H1 (cell line): ENCODE measurements at regions not wholly inside any gene's neighbourhood (a gene's known extent, or its start where the extent isn't known, plus 50 kb on each side); places are given as distances from the start of the nearest gene placed in this dataset.

Experiments used
- CTCF ChIA-PET: fragments of 300-600 bp; sonication (Branson Sonifier 250); formaldehyde crosslinking; loops from one replicate; lab custom pipeline; 2021; ENCODE audit not compliant: partially characterized antibody; lab: Charles Lee
- POLR2A ChIA-PET: fragments of 300-600 bp; sonication (Branson Sonifier 250); formaldehyde crosslinking; loops from one replicate; lab custom pipeline; 2021; ENCODE audit warnings: inconsistent platforms; ENCODE audit not compliant: partially characterized antibody; lab: Charles Lee
- DNase-seq, 2 experiments: peaks; one replicate each; pipeline versions ENCODE4 v3.0.0 to v3.0.0-alpha.2; 2010 to 2022; ENCODE audit warnings: low spot score in 2 of 2, low read depth in 1 of 2, mixed read lengths in 1 of 2
- FAIRE-seq: peaks from 2 replicates; lab custom pipeline; 2011; peaks lifted over from hg19 to GRCh38; lab: Jason Lieb, UNC
- H2AFZ ChIP-seq: 2 replicates; pipeline ENCODE4 v1.8.1; 2012; ENCODE audit warnings: low read length, inconsistent platforms
- H2AK5ac ChIP-seq: 2 replicates; pipeline ENCODE4 v1.6.1; 2013; ENCODE audit warnings: low read depth, low read length
- H2BK120ac ChIP-seq: replicated peaks from 2 replicates; pipeline ENCODE3; 2013; ENCODE audit warnings: low read depth, low read length, inconsistent platforms
- H2BK12ac ChIP-seq: 2 replicates; pipeline ENCODE4 v1.6.1; 2013; ENCODE audit warnings: low read depth, low read length
- H2BK15ac ChIP-seq: 2 replicates; pipeline ENCODE4 v1.6.1; 2013; ENCODE audit warnings: low read length
- H2BK20ac ChIP-seq: 2 replicates; pipeline ENCODE4 v1.6.1; 2013; ENCODE audit warnings: low read length
- H2BK5ac ChIP-seq: 2 replicates; pipeline ENCODE4 v1.6.1; 2013; ENCODE audit warnings: low read depth, low read length
- H3K14ac ChIP-seq: 2 replicates; pipeline ENCODE4 v1.6.1; 2013; ENCODE audit warnings: inconsistent platforms; ENCODE audit not compliant: insufficient read length
- H3K18ac ChIP-seq: 2 replicates; pipeline ENCODE4 v1.6.1; 2013; ENCODE audit warnings: low read length; ENCODE audit errors: extremely low read depth
- H3K23ac ChIP-seq: 2 replicates; pipeline ENCODE4 v1.6.1; 2013; ENCODE audit warnings: inconsistent platforms; ENCODE audit not compliant: insufficient read length
- H3K23me2 ChIP-seq: 2 replicates; pipeline ENCODE4 v1.6.1; 2013; ENCODE audit warnings: low read depth, low read length
- H3K27ac ChIP-seq: 2 replicates; pipeline ENCODE4 v1.6.1; 2011; ENCODE audit warnings: low read depth, low read length, inconsistent platforms
- H3K27me3 ChIP-seq, 4 experiments: replicated peaks in 1 of 4; 1 replicate in 1 of 4; 2 replicates in 3 of 4; pipeline versions ENCODE4 v1.6.1 to v1.8.1; 2011 to 2013; ENCODE audit warnings: low read length in 3 of 4, mild to moderate bottlenecking in 3 of 4, inconsistent platforms in 2 of 4, mixed read lengths in 2 of 4, moderate library complexity in 1 of 4; ENCODE audit not compliant: control insufficient read depth in 3 of 4, insufficient read depth in 3 of 4; ENCODE audit errors: extremely low read depth in 1 of 4
- H3K36me3 ChIP-seq, 4 experiments: 2 replicates each; pipeline versions ENCODE4 v1.6.1 to v1.8.1; 2011 to 2013; ENCODE audit warnings: mild to moderate bottlenecking in 4 of 4, low read length in 3 of 4, moderate library complexity in 2 of 4, control low read depth in 1 of 4, inconsistent platforms in 1 of 4; ENCODE audit not compliant: insufficient read depth in 4 of 4, control insufficient read depth in 2 of 4
- H3K4ac ChIP-seq: replicated peaks from 2 replicates; pipeline ENCODE3; 2013; ENCODE audit warnings: low read length, low read depth, mixed read lengths, inconsistent platforms; ENCODE audit not compliant: insufficient read length
- H3K4me1 ChIP-seq, 4 experiments: replicated peaks in 1 of 4; 1 replicate in 1 of 4; 2 replicates in 3 of 4; pipeline versions ENCODE4 v1.6.1 to v1.8.1; 2011 to 2013; ENCODE audit warnings: low read length in 3 of 4, inconsistent platforms in 2 of 4, mixed read lengths in 1 of 4; ENCODE audit not compliant: insufficient read depth in 4 of 4, control insufficient read depth in 3 of 4
- H3K4me2 ChIP-seq, 2 experiments: 2 replicates each; pipeline versions ENCODE4 v1.6.1 to v1.8.1; 2011 to 2013; ENCODE audit warnings: low read depth in 2 of 2, low read length in 2 of 2, control low read depth in 1 of 2, inconsistent platforms in 1 of 2, mild to moderate bottlenecking in 1 of 2; ENCODE audit not compliant: insufficient read depth in 1 of 2
- H3K4me3 ChIP-seq, 4 experiments: fragments of 200-600, 300-600 bp in 1 of 4; sonication (generic), shearing (Covaris generic), sonication (Bioruptor Twin) in 1 of 4; 2 replicates each; pipeline versions ENCODE4 v1.5.1 to v1.8.1; 2011 to 2016; ENCODE audit warnings: low read length in 4 of 4, low read depth in 3 of 4, control low read depth in 2 of 4, inconsistent platforms in 2 of 4, mild to moderate bottlenecking in 2 of 4, mixed read lengths in 1 of 4, moderate library complexity in 1 of 4; ENCODE audit not compliant: insufficient read depth in 2 of 4; ENCODE audit errors: extremely low read depth in 1 of 4
- H3K56ac ChIP-seq: replicated peaks from 2 replicates; pipeline ENCODE3; 2013; ENCODE audit warnings: low read depth, mild to moderate bottlenecking, mixed read lengths, low read length, inconsistent platforms; ENCODE audit not compliant: insufficient read length
- H3K79me1 ChIP-seq: 2 replicates; pipeline ENCODE4 v1.6.1; 2013; ENCODE audit warnings: low read depth, low read length, control low read depth
- H3K79me2 ChIP-seq, 2 experiments: 2 replicates each; pipeline versions ENCODE4 v1.6.1 to v1.8.1; 2012 to 2013; ENCODE audit warnings: low read length in 2 of 2, mild to moderate bottlenecking in 2 of 2, inconsistent platforms in 1 of 2; ENCODE audit not compliant: insufficient read depth in 2 of 2, control insufficient read depth in 1 of 2
- H3K9ac ChIP-seq, 4 experiments: replicated peaks in 1 of 4; 1 replicate in 1 of 4; 2 replicates in 3 of 4; pipeline versions ENCODE4 v1.6.1 to v1.8.1; 2011 to 2013; ENCODE audit warnings: low read depth in 3 of 4, low read length in 3 of 4, control low read depth in 2 of 4, mild to moderate bottlenecking in 2 of 4, moderate library complexity in 2 of 4, inconsistent platforms in 1 of 4; ENCODE audit errors: extremely low read depth in 1 of 4
- H3K9me3 ChIP-seq, 2 experiments: 2 replicates each; pipeline versions ENCODE4 v1.6.1 to v1.8.1; 2012 to 2013; ENCODE audit warnings: mild to moderate bottlenecking in 2 of 2, moderate library complexity in 2 of 2, control low read depth in 1 of 2, inconsistent platforms in 1 of 2, low read depth in 1 of 2, low read length in 1 of 2, mixed read lengths in 1 of 2; ENCODE audit not compliant: insufficient read depth in 2 of 2
- H4K20me1 ChIP-seq, 2 experiments: replicated peaks in 1 of 2; 2 replicates each; pipeline versions ENCODE3 to v1.8.1; 2011 to 2013; ENCODE audit warnings: inconsistent platforms in 2 of 2, low read length in 2 of 2, mild to moderate bottlenecking in 1 of 2; ENCODE audit not compliant: insufficient read depth in 2 of 2, control insufficient read depth in 1 of 2
- H4K5ac ChIP-seq: 2 replicates; pipeline ENCODE4 v1.6.1; 2013; ENCODE audit warnings: low read length, low read depth, mixed read lengths, inconsistent platforms; ENCODE audit not compliant: insufficient read length
- H4K8ac ChIP-seq: 2 replicates; pipeline ENCODE4 v1.8.0; 2013; ENCODE audit warnings: mild to moderate bottlenecking, moderate library complexity, low read length, inconsistent platforms; ENCODE audit not compliant: insufficient read depth; ENCODE audit errors: extremely low read depth
- H4K91ac ChIP-seq: replicated peaks from 2 replicates; pipeline ENCODE3; 2013; ENCODE audit warnings: low read length, mixed read lengths, inconsistent platforms; ENCODE audit not compliant: insufficient read length
- BCL11A ChIP-seq, 2 experiments: IDR thresholded peaks; one replicate each; pipeline ENCODE4 v1.6.1; 2011; ENCODE audit warnings: low read depth in 2 of 2, low read length in 2 of 2, mild to moderate bottlenecking in 2 of 2
- RNF2 ChIP-seq: fragments of 200-900, 300-1000 bp; sonication (generic); IDR thresholded peaks from 2 replicates; pipeline ENCODE4 v1.7.1; 2016; ENCODE audit warnings: borderline replicate concordance, low read depth, mild to moderate bottlenecking, antibody characterized with exemption, low read length; ENCODE audit not compliant: poor library complexity, severe bottlenecking; ENCODE audit errors: missing control alignments
- TAF7 ChIP-seq: optimal IDR thresholded peaks from 2 replicates; pipeline ENCODE3; 2011; ENCODE audit warnings: low read depth, mild to moderate bottlenecking, inconsistent platforms, low read length, moderate library complexity, borderline replicate concordance
- TEAD4 ChIP-seq: IDR thresholded peaks from 2 replicates; pipeline ENCODE4 v1.6.1; 2012; ENCODE audit warnings: low read depth, low read length, inconsistent platforms, mixed read lengths
- WGBS, 2 experiments: shearing (Covaris generic) in 1 of 2; methylation state at CpG; one replicate each; pipeline versions ENCODE4 v1.1.6 to v1.1.7; 2013 to 2015; ENCODE audit warnings: low lambda C conversion rate in 2 of 2, mixed read lengths in 2 of 2, inconsistent platforms in 1 of 2, low coverage in 1 of 2, missing lambda C conversion rate in 1 of 2; ENCODE audit not compliant: insufficient replicate concordance in 2 of 2, insufficient coverage in 1 of 2, insufficient read length in 1 of 2; ENCODE audit errors: extremely low coverage in 1 of 2, missing lambda C conversion rate in 1 of 2; 5-methylcytosine and 5-hydroxymethylcytosine counted together

- H3K14ac ChIP-seq = no peak overlapping the region
- TF ChIP-seq TAF7 (no peak), TEAD4 (no peak), BCL11A (IDR thresholded peaks at IDR 0.05; ENCODE audit: low read depth in 2 of 2, low read length in 2 of 2) (no peak), RNF2 (no peak)
- TF ChIP-seq, all 59 proteins: peak for 0
- Histone ChIP-seq H2AFZ (no peak overlapping the region), H4K8ac (no peak overlapping the region), H4K20me1 (no peaks in the 10 kb centered on the region), H3K4me1 (no peaks in the 10 kb centered on the region), H2BK15ac (no peak overlapping the region), H3K27me3 (no peaks in the 10 kb centered on the region), H3K4ac (no peak overlapping the region), H3K4me3 (no peak overlapping the region), H3K4me2 (no peak overlapping the region), H2BK5ac (no peak overlapping the region), H3K23ac (no peak overlapping the region), H3K9ac (no peak overlapping the region), H4K5ac (no peak overlapping the region), H3K36me3 (no peaks in the 10 kb centered on the region), H2BK12ac (no peak overlapping the region), H3K27ac (no peak overlapping the region), H3K79me2 (no peaks in the 10 kb centered on the region), H4K91ac (no peak overlapping the region), H3K79me1 (no peaks in the 10 kb centered on the region), H3K9me3 (no peaks in the 10 kb centered on the region), H3K23me2 (no peaks in the 10 kb centered on the region), H2AK5ac (no peak overlapping the region), H3K56ac (no peak overlapping the region), H3K18ac (no peak overlapping the region), H2BK120ac (no peak overlapping the region), H2BK20ac (no peak overlapping the region)
- FAIRE-seq (no peak), DNase-seq (no peak)
- WGBS, 2 experiments = 92% methylated on average over 2 of the region's 2 CpGs; no CpG with 5 or more reads in 1 of the 2 experiments
- ChIA-PET POLR2A (no interaction called here), CTCF (no interaction called here)
Observed at GRCh38 chrX:7603387-7603786, 239.6 kb upstream of the VCX start.
